ENCODE measurements at regions not wholly inside any gene's neighbourhood (a gene's known extent, or its start where the extent isn't known, plus 50 kb on each side); places are given as distances from the start of the nearest gene placed in this dataset.

- TF ChIP-seq CTCF (IDR thresholded peaks at IDR 0.05) (no peak), POLR2A (IDR thresholded peaks at IDR 0.05) (no peak)
These were observed 140.8 kb upstream of the FGGY start for GRCh38 chr1:59156051-59156450.

All from lower leg skin (tissue), 3 donors.